ENCODE measurements at regions not wholly inside any gene's neighbourhood (a gene's known extent, or its start where the extent isn't known, plus 50 kb on each side); places are given as distances from the start of the nearest gene placed in this dataset.
"Not testable (repeated sequence)": the region's sequence is repeated elsewhere in the genome, so short reads cannot be mapped to it uniquely, and the experiment has no call there.

GRCh38 chr1:8137481-8138244, 111.6 kb upstream of the ERRFI1 start:
- H3K27ac ChIP-seq (ENCODE audit: low read depth, low read length): peak overlapping the region; percentile 21
- 35 to 55% (median 44%) methylated on average over 13 of the region's 13 CpGs for WGBS, 3 donors

GRCh38 chr1:8136766-8137165, 110.7 kb upstream of the ERRFI1 start:
- H3K27ac ChIP-seq (ENCODE audit: low read depth, low read length): no peak overlapping the region
- 79 to 89% (median 88%) methylated on average over 5 of the region's 5 CpGs for WGBS, 3 donors

DNA sequence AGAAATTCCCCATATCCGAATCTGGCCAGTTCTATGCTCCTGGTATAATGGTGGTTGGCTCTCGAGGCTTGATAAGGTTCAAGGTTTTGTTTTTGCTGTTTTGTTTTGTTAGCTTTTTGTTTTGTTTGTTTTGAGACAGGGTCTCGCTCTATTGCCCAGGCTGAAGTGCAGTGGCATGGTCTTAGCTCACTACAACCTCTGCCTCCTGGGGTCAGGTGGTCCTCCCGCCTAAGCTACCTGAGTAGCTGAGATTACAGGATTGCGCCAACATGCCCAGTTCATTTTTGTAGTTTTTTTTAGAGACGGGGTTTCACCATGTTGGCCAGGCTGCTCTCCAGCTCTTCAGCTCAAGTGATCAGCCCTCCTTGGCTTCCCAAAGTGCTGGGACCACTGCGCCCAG, 109.1 kb upstream of the ERRFI1 start:
- H3K27ac ChIP-seq (ENCODE audit: low read depth, low read length): no peak overlapping the region
- 83 to 85% (median 84%) methylated on average over 7 of the region's 7 CpGs for WGBS, 3 donors

- WGBS, 3 donors: 78 to 92% (median 85%) methylated on average over 14 of the region's 14 CpGs
- H3K27ac ChIP-seq (ENCODE audit: low read depth, low read length): peak overlapping the region; percentile 28
These were observed 108.6 kb upstream of the ERRFI1 start for GRCh38 chr1:8134546-8135235.

DNA sequence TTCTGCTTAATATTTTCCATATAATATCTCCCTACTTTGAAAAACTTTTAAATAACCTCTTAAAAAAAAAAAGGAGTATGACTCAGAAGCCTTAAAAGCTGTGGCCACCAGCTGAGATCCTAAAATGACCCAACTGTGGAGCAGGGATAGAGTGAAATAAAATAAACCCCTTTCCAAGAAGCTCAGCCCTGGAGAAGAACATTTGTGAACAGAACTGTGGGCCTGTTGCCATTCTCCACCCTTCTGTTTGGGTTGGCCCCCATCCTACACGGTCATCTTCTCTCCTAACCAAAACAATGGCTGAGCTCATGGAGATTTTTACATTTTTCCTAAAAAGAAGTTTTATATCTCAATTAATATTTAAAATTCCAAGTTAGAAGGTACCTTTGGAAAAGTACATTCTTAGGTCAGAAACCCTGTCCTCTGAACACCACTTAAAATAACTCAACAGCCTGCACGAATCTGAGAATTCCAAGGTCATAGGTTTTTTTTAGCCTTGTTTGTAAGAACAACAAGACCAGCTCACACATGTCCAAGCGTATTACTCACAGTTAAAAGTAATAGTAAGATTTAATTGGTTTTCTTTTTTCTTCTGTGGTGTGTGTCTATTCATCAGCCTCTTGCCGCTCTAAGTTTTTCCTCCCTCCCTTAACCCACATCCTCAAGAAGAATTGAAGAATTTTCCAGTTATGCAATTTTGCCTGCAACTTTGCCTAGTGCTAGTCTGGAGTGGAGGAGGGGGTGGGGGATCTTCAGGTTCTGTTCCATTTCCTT, 107.7 kb upstream of the ERRFI1 start:
- no peak overlapping the region for H3K27ac ChIP-seq (ENCODE audit: low read depth, low read length)
- 33 to 44% (median 35%) methylated on average over 4 of the region's 4 CpGs for WGBS, 3 donors

GRCh38 chr1:8133190-8133589, 107.1 kb upstream of the ERRFI1 start:
- peak overlapping the region; percentile 82 for H3K27ac ChIP-seq (ENCODE audit: low read depth, low read length)
- 39 to 70% (median 64%) methylated on average over 5 of the region's 5 CpGs for WGBS, 3 donors

DNA sequence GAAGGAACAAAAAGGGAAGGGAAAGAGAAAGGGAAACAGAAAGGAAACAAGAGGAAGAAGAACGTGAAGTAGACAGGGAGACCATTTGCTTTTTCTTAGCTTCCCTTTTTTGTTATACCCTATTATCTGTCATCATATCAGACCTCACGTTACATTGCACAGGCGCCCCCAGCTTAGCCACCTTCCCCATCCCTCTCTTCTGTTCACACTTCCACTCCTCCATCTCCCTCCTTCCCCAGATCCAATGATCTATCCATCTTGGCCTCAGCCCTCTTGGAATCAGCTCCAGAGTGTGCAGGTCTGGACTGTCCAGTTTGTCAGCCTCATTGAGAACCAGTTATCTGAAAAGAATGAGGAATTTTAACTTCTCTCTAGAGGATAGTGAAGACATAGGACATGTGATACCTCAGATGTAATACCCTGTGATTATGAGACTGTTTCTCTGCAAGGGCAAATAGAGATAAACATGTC, 101.1 kb upstream of the ERRFI1 start:
- no peak overlapping the region for H3K27ac ChIP-seq (ENCODE audit: low read depth, low read length)
- WGBS, 3 donors: 40 to 77% (median 48%) methylated on average over 3 of the region's 3 CpGs

DNA sequence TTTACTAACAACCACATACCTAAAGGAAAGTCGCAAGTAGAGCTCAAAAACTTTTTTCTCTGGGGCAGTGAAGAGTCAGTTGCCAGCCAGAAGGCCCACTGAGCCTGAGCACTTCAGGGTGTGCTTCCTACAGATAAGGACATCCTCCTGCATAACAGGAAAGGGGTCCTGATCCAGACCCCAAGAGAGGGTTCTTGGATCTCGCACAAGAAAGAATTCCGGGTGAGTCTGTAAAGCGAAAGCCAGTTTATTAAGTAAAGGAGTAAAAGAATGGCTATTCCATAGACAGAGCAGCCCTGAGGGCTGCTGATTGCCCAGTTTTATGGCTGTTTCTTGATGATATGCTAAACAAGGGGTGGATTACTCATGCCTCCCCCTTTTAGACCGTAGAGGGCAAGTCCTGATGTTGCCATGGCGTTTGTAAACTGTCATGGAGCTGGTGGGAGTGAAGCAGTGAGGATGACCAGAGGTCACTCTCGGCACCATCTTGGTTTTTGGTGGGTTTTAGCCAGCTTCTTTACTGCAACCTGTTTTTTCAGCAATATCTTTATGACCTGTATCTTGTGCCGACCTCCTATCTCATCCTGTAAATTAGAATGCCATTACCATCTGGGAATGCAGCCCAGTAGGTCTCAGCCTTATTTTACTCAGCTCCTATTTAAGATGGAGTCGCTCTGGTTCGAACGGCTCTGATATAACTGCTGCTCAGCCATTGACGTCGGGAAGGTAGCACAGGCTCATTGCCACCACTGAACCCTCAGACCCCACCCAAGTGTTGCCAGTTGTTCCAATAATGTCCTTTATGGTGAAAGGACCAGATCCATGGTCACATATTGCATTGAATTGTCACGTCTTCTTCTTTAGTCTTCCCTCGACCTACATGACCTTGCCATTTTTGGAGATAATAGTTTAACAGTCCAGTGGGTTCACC, 96.6 kb upstream of the ERRFI1 start:
- 85 to 89% (median 87%) methylated on average over 15 of the region's 15 CpGs for WGBS, 3 donors
- H3K27ac ChIP-seq (ENCODE audit: low read depth, low read length): no peak overlapping the region

- H3K27ac ChIP-seq (ENCODE audit: low read depth, low read length): peak overlapping the region; percentile 34
- 67 to 84% (median 78%) methylated on average over 3 of the region's 3 CpGs for WGBS, 3 donors
These were observed 96.0 kb upstream of the ERRFI1 start for GRCh38 chr1:8122160-8122476.

GRCh38 chr1:8121261-8122159, 95.4 kb upstream of the ERRFI1 start:
- 42 to 50% (median 46%) methylated on average over 18 of the region's 18 CpGs for WGBS, 3 donors
- H3K27ac ChIP-seq (ENCODE audit: low read depth, low read length): peak overlapping the region; percentile 34

DNA sequence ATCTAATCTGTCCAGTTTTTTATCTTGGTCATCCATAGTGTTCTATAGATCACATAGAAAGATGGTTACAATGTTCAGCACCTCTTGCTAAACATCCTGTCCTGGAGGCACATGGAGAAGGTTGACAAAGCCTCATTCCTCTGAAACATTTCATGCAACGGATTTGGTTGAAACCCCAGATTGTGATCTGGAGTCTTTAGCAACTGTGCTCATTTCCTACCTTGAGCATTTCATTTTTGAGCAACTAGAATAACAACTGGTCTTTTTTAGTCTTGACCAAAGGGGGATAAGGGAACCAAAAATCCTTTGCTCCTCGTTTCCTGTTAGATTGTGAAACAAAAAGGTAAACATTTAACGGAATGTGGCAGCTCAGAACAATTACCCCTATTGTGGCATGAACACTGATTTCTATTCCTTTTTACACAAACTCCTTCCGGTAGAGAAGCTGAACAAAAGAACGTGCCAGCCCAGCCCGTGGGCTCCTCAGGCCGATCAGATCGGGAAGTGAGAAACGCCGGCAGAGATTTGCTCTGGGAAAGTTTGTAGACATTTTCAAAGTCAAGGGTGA, 94.7 kb upstream of the ERRFI1 start:
- WGBS, 3 donors: 12 to 20% (median 17%) methylated on average over 10 of the region's 10 CpGs
- no peak overlapping the region for H3K27ac ChIP-seq (ENCODE audit: low read depth, low read length)

DNA sequence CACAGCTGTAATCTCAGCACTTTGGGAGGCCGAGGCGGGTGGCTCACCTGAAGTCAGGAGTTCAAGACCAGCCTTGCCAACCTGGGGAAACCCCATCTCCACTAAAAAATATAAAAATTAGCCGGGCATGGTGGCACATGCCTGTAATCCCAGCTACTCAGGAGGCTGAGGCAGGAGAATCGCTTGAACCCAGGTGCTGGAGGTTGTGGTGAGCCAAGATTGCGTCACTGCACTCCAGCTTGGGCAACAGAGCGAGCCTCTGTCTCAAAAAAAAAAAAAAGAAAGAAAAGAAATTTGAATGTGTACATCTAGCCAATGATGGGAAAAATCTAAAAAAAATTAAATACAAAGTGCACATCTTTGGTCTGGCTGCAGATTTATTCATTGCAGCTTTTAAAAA, 92.6 kb upstream of the ERRFI1 start:
- not testable (repeated sequence) for H3K27ac ChIP-seq (ENCODE audit: low read depth, low read length)
- WGBS, 3 donors: 82 to 99% (median 82%) methylated on average over 6 of the region's 6 CpGs

- 89 to 99% (median 91%) methylated on average over 7 of the region's 7 CpGs for WGBS, 3 donors
- no peak overlapping the region for H3K27ac ChIP-seq (ENCODE audit: low read depth, low read length)
These were observed 91.9 kb upstream of the ERRFI1 start for GRCh38 chr1:8118031-8118451.

- WGBS, 3 donors: 30 to 48% (median 36%) methylated on average over 6 of the region's 6 CpGs
- H3K27ac ChIP-seq (ENCODE audit: low read depth, low read length): no peak overlapping the region
These were observed 90.8 kb upstream of the ERRFI1 start for GRCh38 chr1:8116894-8117264.

DNA sequence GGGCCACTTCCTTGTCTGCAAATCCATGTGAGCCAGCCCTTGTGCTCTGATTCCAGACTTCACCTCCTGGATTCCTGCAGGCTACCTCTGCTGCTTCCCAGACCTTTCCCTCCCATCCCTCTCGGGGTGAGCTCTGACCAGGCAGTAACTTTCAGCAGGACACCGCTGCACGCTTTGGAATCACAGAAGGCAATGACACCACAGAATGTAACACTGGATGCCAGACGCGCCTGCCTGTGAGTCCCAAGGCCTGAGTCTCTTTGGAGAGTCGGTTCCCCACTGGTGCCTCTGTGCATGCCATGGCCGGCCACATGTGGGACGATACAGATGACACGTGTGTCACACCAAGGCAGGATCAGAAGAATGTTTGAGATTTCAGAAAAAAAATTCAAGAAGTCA, 89.7 kb upstream of the ERRFI1 start:
- no peak overlapping the region for H3K27ac ChIP-seq (ENCODE audit: low read depth, low read length)
- WGBS, 3 donors: 95 to 96% (median 95%) methylated on average over 9 of the region's 9 CpGs

DNA sequence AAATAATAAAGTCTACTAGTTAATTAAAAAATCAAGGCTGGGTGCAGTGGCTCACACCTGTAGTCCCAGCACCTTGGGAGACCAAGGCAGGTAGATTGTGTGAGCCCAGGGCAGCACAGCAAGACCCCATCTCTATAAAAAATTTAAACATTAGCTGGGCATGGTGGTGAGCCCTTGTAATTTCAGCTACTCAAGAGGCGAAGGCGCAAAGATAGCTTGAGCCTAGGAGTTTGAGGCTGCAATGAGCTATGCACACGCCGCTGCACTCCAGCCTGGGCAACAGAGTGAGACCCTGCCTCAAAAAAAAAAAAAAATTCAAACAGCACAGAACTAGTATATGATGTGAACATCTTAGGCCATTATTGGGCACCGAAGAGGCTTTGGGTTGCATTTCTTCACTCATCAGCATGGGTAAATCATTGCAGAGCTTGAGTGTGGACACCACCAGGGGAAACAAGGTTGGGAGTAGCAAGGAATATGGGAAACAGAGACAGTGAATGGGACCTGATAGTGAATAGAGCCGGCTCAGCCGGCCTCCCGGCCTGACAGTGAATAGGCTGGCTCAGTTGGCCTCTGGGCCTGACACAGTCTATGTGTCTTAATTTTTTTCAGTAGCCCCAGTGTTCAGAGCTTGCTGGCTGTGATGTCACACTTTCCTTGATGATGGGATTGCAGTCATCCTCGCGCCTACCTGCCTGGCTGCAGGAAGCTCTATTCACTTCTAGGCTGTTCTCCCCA, 89.1 kb upstream of the ERRFI1 start:
- no peak overlapping the region for H3K27ac ChIP-seq (ENCODE audit: low read depth, low read length)

More for the DNA sequence above, 89.1 kb upstream of the ERRFI1 start:
- 94 to 97% (median 96%) methylated on average over 10 of the region's 10 CpGs for WGBS, 3 donors

Measured in adipose tissue (tissue), 3 donors.